ENCODE measurements at regions not wholly inside any gene's neighbourhood (a gene's known extent, or its start where the extent isn't known, plus 50 kb on each side); places are given as distances from the start of the nearest gene placed in this dataset.
"Not testable (repeated sequence)": the region's sequence is repeated elsewhere in the genome, so short reads cannot be mapped to it uniquely, and the experiment has no call there.

GRCh38 chr4:126757219-126757618 lies 875.5 kb upstream of the INTU start:
- Histone ChIP-seq H3K36me3 (ENCODE audit: control insufficient read depth in 2 of 2, insufficient read depth in 2 of 2, low read length in 2 of 2) (no peaks in the 10 kb centered on the region), H3K9me3 (ENCODE audit: control insufficient read depth in 2 of 2, low read length in 2 of 2) (no peaks in the 10 kb centered on the region), H3K27ac (ENCODE audit: low read depth in 2 of 2, low read length in 2 of 2) (no peak overlapping the region), H3K4me1 (ENCODE audit: control insufficient read depth in 2 of 2, insufficient read depth in 2 of 2, low read length in 2 of 2) (no peaks in the 10 kb centered on the region), H3K4me3 (ENCODE audit: low read length in 2 of 2) (no peak overlapping the region), H3K9ac (ENCODE audit: low read depth in 1 of 2, low read length in 2 of 2) (no peak overlapping the region), H3K27me3 (ENCODE audit: control insufficient read depth in 2 of 2, insufficient read depth in 2 of 2, low read length in 2 of 2) (no peaks in the 10 kb centered on the region)

GRCh38 chr4:126758493-126758892 lies 874.3 kb upstream of the INTU start:
- H3K27me3 ChIP-seq (ENCODE audit: control insufficient read depth in 2 of 2, insufficient read depth in 2 of 2, low read length in 2 of 2) = no peaks in the 10 kb centered on the region
- no peaks in the 10 kb centered on the region for H3K4me1 ChIP-seq (ENCODE audit: control insufficient read depth in 2 of 2, insufficient read depth in 2 of 2, low read length in 2 of 2)
- no peak overlapping the region for H3K9ac ChIP-seq (ENCODE audit: low read depth in 1 of 2, low read length in 2 of 2)
- H3K4me3 ChIP-seq (ENCODE audit: low read length in 2 of 2) = no peak overlapping the region
- H3K36me3 ChIP-seq (ENCODE audit: control insufficient read depth in 2 of 2, insufficient read depth in 2 of 2, low read length in 2 of 2) = no peaks in the 10 kb centered on the region
- no peaks in the 10 kb centered on the region for H3K9me3 ChIP-seq (ENCODE audit: control insufficient read depth in 2 of 2, low read length in 2 of 2)
- H3K27ac ChIP-seq (ENCODE audit: low read depth in 2 of 2, low read length in 2 of 2) = no peak overlapping the region

DNA sequence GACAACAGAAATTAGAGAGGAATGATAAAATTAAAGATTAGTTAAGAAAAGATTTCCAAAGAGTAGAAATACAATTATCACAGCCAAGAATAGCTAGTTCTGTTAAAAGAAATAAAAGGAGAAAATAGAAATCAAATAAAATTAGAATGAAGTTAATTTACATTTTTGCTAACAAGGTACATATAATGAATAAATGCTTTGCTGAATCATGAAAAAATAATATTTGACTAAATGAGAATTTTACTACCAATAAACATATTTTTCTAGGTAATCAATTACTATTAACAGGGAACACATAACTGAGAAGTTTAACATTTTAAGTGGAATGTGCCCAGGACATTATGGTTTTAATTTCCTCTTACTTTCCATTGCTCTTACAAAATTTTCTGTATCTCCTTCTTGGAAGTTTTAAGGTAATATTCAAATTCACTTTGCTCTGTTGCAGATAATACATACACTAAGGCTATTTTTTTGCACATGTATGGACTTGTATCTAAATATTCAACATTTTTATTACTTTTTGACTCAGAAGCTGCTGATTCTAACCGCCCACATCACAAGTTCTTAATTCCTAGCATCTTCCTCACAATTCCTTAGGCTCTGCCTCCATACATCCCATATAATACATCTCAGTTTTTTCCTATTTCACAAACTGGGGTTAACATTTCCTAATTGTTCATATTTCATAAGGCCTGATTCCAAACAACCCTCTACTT lies 870.7 kb upstream of the INTU start:
- Histone ChIP-seq H3K9ac (ENCODE audit: low read depth in 1 of 2, low read length in 2 of 2) (no peak overlapping the region), H3K27me3 (ENCODE audit: control insufficient read depth in 2 of 2, insufficient read depth in 2 of 2, low read length in 2 of 2) (no peaks in the 10 kb centered on the region), H3K36me3 (ENCODE audit: control insufficient read depth in 2 of 2, insufficient read depth in 2 of 2, low read length in 2 of 2) (no peaks in the 10 kb centered on the region), H3K9me3 (ENCODE audit: control insufficient read depth in 2 of 2, low read length in 2 of 2) (no peaks in the 10 kb centered on the region), H3K4me1 (ENCODE audit: control insufficient read depth in 2 of 2, insufficient read depth in 2 of 2, low read length in 2 of 2) (no peaks in the 10 kb centered on the region), H3K27ac (ENCODE audit: low read depth in 2 of 2, low read length in 2 of 2) (no peak overlapping the region), H3K4me3 (ENCODE audit: low read length in 2 of 2) (no peak overlapping the region)

DNA sequence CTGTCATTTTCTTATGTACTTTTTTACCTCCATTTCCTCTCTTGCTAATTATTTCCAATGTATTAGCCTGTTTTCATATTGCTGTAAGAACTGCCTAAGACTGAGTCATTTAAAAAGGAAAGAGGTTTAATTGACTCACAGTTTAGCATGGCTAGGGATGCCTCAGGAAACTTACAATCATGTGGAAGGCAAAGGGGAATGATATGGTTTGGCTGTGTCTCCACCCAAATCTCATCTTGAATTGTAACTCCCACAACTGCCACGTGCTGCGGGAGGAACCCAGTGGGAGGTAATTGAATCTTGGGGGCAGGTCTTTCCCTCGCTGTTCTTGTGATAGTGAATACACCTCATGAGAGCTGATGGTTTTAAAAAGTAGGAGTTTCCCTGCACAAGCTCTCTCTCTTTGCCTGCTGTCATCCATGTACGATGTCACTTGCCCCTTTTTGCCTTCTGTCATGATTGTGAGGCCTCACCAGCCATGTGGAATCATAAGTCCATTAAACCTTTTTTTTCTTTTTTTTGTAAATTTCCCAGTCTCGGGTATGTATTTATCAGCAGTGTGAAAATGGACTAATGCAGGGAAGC lies 870.0 kb upstream of the INTU start:
- Histone ChIP-seq H3K9ac (ENCODE audit: low read depth in 1 of 2, low read length in 2 of 2) (no peak overlapping the region), H3K36me3 (ENCODE audit: control insufficient read depth in 2 of 2, insufficient read depth in 2 of 2, low read length in 2 of 2) (no peaks in the 10 kb centered on the region), H3K9me3 (ENCODE audit: control insufficient read depth in 2 of 2, low read length in 2 of 2) (no peaks in the 10 kb centered on the region), H3K4me1 (ENCODE audit: control insufficient read depth in 2 of 2, insufficient read depth in 2 of 2, low read length in 2 of 2) (no peaks in the 10 kb centered on the region), H3K4me3 (ENCODE audit: low read length in 2 of 2) (no peak overlapping the region), H3K27ac (ENCODE audit: low read depth in 2 of 2, low read length in 2 of 2) (no peak overlapping the region), H3K27me3 (ENCODE audit: control insufficient read depth in 2 of 2, insufficient read depth in 2 of 2, low read length in 2 of 2) (no peaks in the 10 kb centered on the region)

- Histone ChIP-seq H3K27ac (ENCODE audit: low read depth in 2 of 2, low read length in 2 of 2) (no peak overlapping the region), H3K9me3 (ENCODE audit: control insufficient read depth in 2 of 2, low read length in 2 of 2) (no peaks in the 10 kb centered on the region)
Observed at GRCh38 chr4:126766241-126766640, 866.5 kb upstream of the INTU start.

GRCh38 chr4:126768338-126768737 lies 864.4 kb upstream of the INTU start:
- Histone ChIP-seq H3K4me3 (ENCODE audit: low read length in 2 of 2) (no peak overlapping the region), H3K36me3 (ENCODE audit: control insufficient read depth in 2 of 2, insufficient read depth in 2 of 2, low read length in 2 of 2) (no peaks in the 10 kb centered on the region), H3K27me3 (ENCODE audit: control insufficient read depth in 2 of 2, insufficient read depth in 2 of 2, low read length in 2 of 2) (no peaks in the 10 kb centered on the region), H3K4me1 (ENCODE audit: control insufficient read depth in 2 of 2, insufficient read depth in 2 of 2, low read length in 2 of 2) (no peaks in the 10 kb centered on the region), H3K27ac (ENCODE audit: low read depth in 2 of 2, low read length in 2 of 2) (no peak overlapping the region), H3K9ac (ENCODE audit: low read depth in 1 of 2, low read length in 2 of 2) (no peak overlapping the region), H3K9me3 (ENCODE audit: control insufficient read depth in 2 of 2, low read length in 2 of 2) (no peaks in the 10 kb centered on the region)

More at GRCh38 chr4:126766241-126766640, 866.5 kb upstream of the INTU start:
- no peak overlapping the region for H3K9ac ChIP-seq (ENCODE audit: low read depth in 1 of 2, low read length in 2 of 2)
- no peaks in the 10 kb centered on the region for H3K36me3 ChIP-seq (ENCODE audit: control insufficient read depth in 2 of 2, insufficient read depth in 2 of 2, low read length in 2 of 2)
- no peak overlapping the region for H3K4me3 ChIP-seq (ENCODE audit: low read length in 2 of 2)
- no peaks in the 10 kb centered on the region for H3K27me3 ChIP-seq (ENCODE audit: control insufficient read depth in 2 of 2, insufficient read depth in 2 of 2, low read length in 2 of 2)
- H3K4me1 ChIP-seq (ENCODE audit: control insufficient read depth in 2 of 2, insufficient read depth in 2 of 2, low read length in 2 of 2) = no peaks in the 10 kb centered on the region

GRCh38 chr4:126770811-126771553 lies 861.8 kb upstream of the INTU start:
- H3K27me3 ChIP-seq (ENCODE audit: control insufficient read depth in 2 of 2, insufficient read depth in 2 of 2, low read length in 2 of 2) = not testable (repeated sequence)

DNA sequence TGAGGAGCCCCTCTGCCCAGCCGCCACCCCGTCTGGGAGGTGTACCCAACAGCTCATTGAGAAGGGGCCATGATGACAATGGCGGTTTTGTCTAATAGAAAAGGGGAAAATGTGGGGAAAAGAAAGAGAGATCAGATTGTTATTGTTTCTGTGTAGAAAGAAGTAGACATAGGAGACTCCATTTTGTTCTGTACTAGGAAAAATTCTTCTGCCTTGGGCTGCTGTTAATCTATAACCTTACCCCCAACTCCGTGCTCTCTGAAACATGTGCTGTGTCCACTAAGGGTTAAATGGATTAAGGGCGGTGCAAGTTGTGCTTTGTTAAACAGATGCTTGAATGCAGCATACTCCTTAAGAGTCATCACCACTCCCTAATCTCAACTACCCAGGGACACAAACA lies 861.1 kb upstream of the INTU start:
- H3K9me3 ChIP-seq (ENCODE audit: control insufficient read depth in 2 of 2, low read length in 2 of 2); H3K9ac ChIP-seq (ENCODE audit: low read depth in 1 of 2, low read length in 2 of 2); H3K4me1 ChIP-seq (ENCODE audit: control insufficient read depth in 2 of 2, insufficient read depth in 2 of 2, low read length in 2 of 2); H3K27me3 ChIP-seq (ENCODE audit: control insufficient read depth in 2 of 2, insufficient read depth in 2 of 2, low read length in 2 of 2); H3K36me3 ChIP-seq (ENCODE audit: control insufficient read depth in 2 of 2, insufficient read depth in 2 of 2, low read length in 2 of 2); H3K27ac ChIP-seq (ENCODE audit: low read depth in 2 of 2, low read length in 2 of 2); H3K4me3 ChIP-seq (ENCODE audit: low read length in 2 of 2): not testable (repeated sequence)

More at GRCh38 chr4:126770811-126771553, 861.8 kb upstream of the INTU start:
- H3K27ac ChIP-seq (ENCODE audit: low read depth in 2 of 2, low read length in 2 of 2); H3K9me3 ChIP-seq (ENCODE audit: control insufficient read depth in 2 of 2, low read length in 2 of 2); H3K9ac ChIP-seq (ENCODE audit: low read depth in 1 of 2, low read length in 2 of 2); H3K36me3 ChIP-seq (ENCODE audit: control insufficient read depth in 2 of 2, insufficient read depth in 2 of 2, low read length in 2 of 2); H3K4me1 ChIP-seq (ENCODE audit: control insufficient read depth in 2 of 2, insufficient read depth in 2 of 2, low read length in 2 of 2); H3K4me3 ChIP-seq (ENCODE audit: low read length in 2 of 2): not testable (repeated sequence)

- Histone ChIP-seq H3K27me3 (ENCODE audit: control insufficient read depth in 2 of 2, insufficient read depth in 2 of 2, low read length in 2 of 2) (no peaks in the 10 kb centered on the region), H3K9ac (ENCODE audit: low read depth in 1 of 2, low read length in 2 of 2) (no peak overlapping the region), H3K4me3 (ENCODE audit: low read length in 2 of 2) (no peak overlapping the region), H3K36me3 (ENCODE audit: control insufficient read depth in 2 of 2, insufficient read depth in 2 of 2, low read length in 2 of 2) (no peaks in the 10 kb centered on the region), H3K27ac (ENCODE audit: low read depth in 2 of 2, low read length in 2 of 2) (no peak overlapping the region), H3K4me1 (ENCODE audit: control insufficient read depth in 2 of 2, insufficient read depth in 2 of 2, low read length in 2 of 2) (no peaks in the 10 kb centered on the region), H3K9me3 (ENCODE audit: control insufficient read depth in 2 of 2, low read length in 2 of 2) (no peaks in the 10 kb centered on the region)
Observed at GRCh38 chr4:126772662-126773061, 860.1 kb upstream of the INTU start.

DNA sequence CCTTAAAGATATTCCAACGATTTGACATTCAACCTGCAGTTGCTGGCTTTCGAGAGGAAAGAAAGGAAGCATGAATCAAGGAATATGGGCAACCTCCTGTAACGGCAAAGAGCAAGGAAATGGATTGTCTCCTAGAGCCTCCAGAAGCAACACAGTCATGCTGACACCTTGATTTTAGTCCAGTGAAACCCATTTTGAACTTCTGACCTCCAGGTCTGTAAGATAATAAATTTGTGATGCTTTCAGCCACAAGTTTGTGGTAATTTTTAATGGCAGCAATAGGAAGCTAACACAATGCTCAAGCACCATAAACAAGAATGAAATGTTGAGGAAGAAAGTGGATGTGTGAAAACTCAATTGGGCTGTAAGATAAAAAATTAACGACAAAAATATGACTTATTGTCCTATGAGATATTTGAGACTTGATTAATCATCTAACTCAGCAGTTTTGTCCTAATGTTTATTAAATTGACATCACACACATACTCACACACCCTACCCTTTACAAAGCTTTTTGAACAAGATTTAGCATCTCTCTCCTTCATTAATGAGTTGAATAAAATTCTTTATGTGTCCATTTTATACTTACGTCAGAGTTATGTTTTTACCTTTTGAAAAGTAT lies 857.2 kb upstream of the INTU start:
- Histone ChIP-seq H3K9ac (ENCODE audit: low read depth in 1 of 2, low read length in 2 of 2) (no peak overlapping the region), H3K27me3 (ENCODE audit: control insufficient read depth in 2 of 2, insufficient read depth in 2 of 2, low read length in 2 of 2) (no peaks in the 10 kb centered on the region), H3K9me3 (ENCODE audit: control insufficient read depth in 2 of 2, low read length in 2 of 2) (no peaks in the 10 kb centered on the region), H3K4me3 (ENCODE audit: low read length in 2 of 2) (no peak overlapping the region), H3K27ac (ENCODE audit: low read depth in 2 of 2, low read length in 2 of 2) (no peak overlapping the region), H3K36me3 (ENCODE audit: control insufficient read depth in 2 of 2, insufficient read depth in 2 of 2, low read length in 2 of 2) (no peaks in the 10 kb centered on the region), H3K4me1 (ENCODE audit: control insufficient read depth in 2 of 2, insufficient read depth in 2 of 2, low read length in 2 of 2) (no peaks in the 10 kb centered on the region)

Data from mucosa of rectum (tissue), 2 donors.